ENCODE measurements at regions not wholly inside any gene's neighbourhood (a gene's known extent, or its start where the extent isn't known, plus 50 kb on each side); places are given as distances from the start of the nearest gene placed in this dataset.

GRCh38 chr3:95718168-95718567 lies 1096.2 kb upstream of the EPHA6 start:
- no peak for TF ChIP-seq CTCF (conservative IDR thresholded peaks at IDR 0.05)
- no peak for TF ChIP-seq ZFX (IDR thresholded peaks at IDR 0.05)

Data from C4-2B (cell line).